H9 (cell line): ENCODE measurements at regions not wholly inside any gene's neighbourhood (a gene's known extent, or its start where the extent isn't known, plus 50 kb on each side); places are given as distances from the start of the nearest gene placed in this dataset.

Source experiments
- DNase-seq: peaks from one replicate; pipeline ENCODE4 v3.0.0-alpha.2; 2017
- H2AFZ ChIP-seq: one replicate; pipeline ENCODE4 v1.6.1; 2013; ENCODE audit warnings: mild to moderate bottlenecking, low read length, control low read depth, moderate library complexity
- H2AK5ac ChIP-seq: 2 replicates; pipeline ENCODE4 v1.6.1; 2013; ENCODE audit warnings: low read length, control low read depth, mixed read lengths; ENCODE audit not compliant: insufficient read length
- H2BK120ac ChIP-seq: one replicate; pipeline ENCODE4 v1.6.1; 2013; ENCODE audit warnings: low read depth, mild to moderate bottlenecking, low read length, control low read depth, inconsistent platforms; ENCODE audit not compliant: poor library complexity, severe bottlenecking
- H2BK12ac ChIP-seq: 2 replicates; pipeline ENCODE4 v1.6.1; 2013; ENCODE audit warnings: low read length, control low read depth, mixed read lengths, low read depth; ENCODE audit not compliant: insufficient read length
- H2BK15ac ChIP-seq: 2 replicates; pipeline ENCODE4 v1.6.1; 2013; ENCODE audit warnings: low read depth, low read length, control low read depth
- H2BK20ac ChIP-seq: one replicate; pipeline ENCODE4 v1.6.1; 2013; ENCODE audit warnings: low read depth, mild to moderate bottlenecking, low read length, control low read depth, inconsistent platforms; ENCODE audit not compliant: poor library complexity, severe bottlenecking
- H2BK5ac ChIP-seq: 2 replicates; pipeline ENCODE4 v1.6.1; 2013; ENCODE audit warnings: low read length, control low read depth, mixed read lengths; ENCODE audit not compliant: insufficient read length
- H3K14ac ChIP-seq: 2 replicates; pipeline ENCODE4 v1.6.1; 2013; ENCODE audit warnings: low read length, control low read depth; ENCODE audit not compliant: insufficient read depth
- H3K18ac ChIP-seq: 2 replicates; pipeline ENCODE4 v1.6.1; 2013; ENCODE audit warnings: low read depth, mild to moderate bottlenecking, mixed read lengths, low read length, control low read depth; ENCODE audit not compliant: insufficient read length
- H3K23ac ChIP-seq: 2 replicates; pipeline ENCODE4 v1.6.1; 2013; ENCODE audit warnings: low read length, control low read depth, mixed read lengths, low read depth; ENCODE audit not compliant: insufficient read length
- H3K23me2 ChIP-seq: 2 replicates; pipeline ENCODE4 v1.6.1; 2013; ENCODE audit warnings: low read depth, mild to moderate bottlenecking, mixed read lengths, low read length, control low read depth; ENCODE audit not compliant: insufficient read length, poor library complexity, severe bottlenecking
- H3K27ac ChIP-seq: 2 replicates; pipeline ENCODE4 v1.5.1; 2013; ENCODE audit warnings: low read length, control low read depth, mixed read lengths, low read depth; ENCODE audit not compliant: insufficient read length
- H3K27me3 ChIP-seq: 2 replicates; pipeline ENCODE4 v1.6.1; 2013; ENCODE audit warnings: low read length, control low read depth, inconsistent platforms; ENCODE audit not compliant: insufficient read depth
- H3K4ac ChIP-seq: 2 replicates; pipeline ENCODE4 v1.6.1; 2013; ENCODE audit warnings: low read depth, mild to moderate bottlenecking, control low read depth, inconsistent platforms, low read length, moderate library complexity
- H3K4me1 ChIP-seq: 2 replicates; pipeline ENCODE4 v1.6.1; 2013; ENCODE audit warnings: low read length, control low read depth, inconsistent platforms; ENCODE audit not compliant: insufficient read depth
- H3K4me2 ChIP-seq: 2 replicates; pipeline ENCODE4 v1.6.1; 2013; ENCODE audit warnings: low read length, control low read depth, mixed read lengths; ENCODE audit not compliant: insufficient read length, insufficient read depth
- H3K56ac ChIP-seq: 2 replicates; pipeline ENCODE4 v1.6.1; 2013; ENCODE audit warnings: low read depth, mild to moderate bottlenecking, mixed read lengths, low read length, control low read depth; ENCODE audit not compliant: insufficient read length
- H3K79me1 ChIP-seq: 2 replicates; pipeline ENCODE4 v1.6.1; 2013; ENCODE audit warnings: low read depth, mild to moderate bottlenecking, moderate library complexity, low read length, control low read depth, inconsistent platforms; ENCODE audit not compliant: insufficient read depth, poor library complexity, severe bottlenecking
- H3K79me2 ChIP-seq: 2 replicates; pipeline ENCODE4 v1.6.1; 2013; ENCODE audit warnings: low read length, control low read depth, inconsistent platforms; ENCODE audit not compliant: insufficient read depth
- H3K9ac ChIP-seq: 2 replicates; pipeline ENCODE4 v1.6.1; 2013; ENCODE audit warnings: low read length, control low read depth, mixed read lengths; ENCODE audit not compliant: insufficient read length; ENCODE audit errors: extremely low read depth
- H3K9me3 ChIP-seq: one replicate; pipeline ENCODE4 v1.6.1; 2013; ENCODE audit warnings: low read depth, low read length, inconsistent platforms; ENCODE audit not compliant: control insufficient read depth
- H3T11ph ChIP-seq: one replicate; pipeline ENCODE4 v1.6.1; 2013; ENCODE audit warnings: mild to moderate bottlenecking, low read length, control low read depth, inconsistent platforms
- H4K20me1 ChIP-seq: one replicate; pipeline ENCODE4 v1.6.1; 2013; ENCODE audit not compliant: control insufficient read depth, insufficient read length, insufficient read depth
- H4K5ac ChIP-seq: 2 replicates; pipeline ENCODE4 v1.6.1; 2013; ENCODE audit warnings: low read depth, mild to moderate bottlenecking, mixed read lengths, low read length, control low read depth; ENCODE audit not compliant: insufficient read length
- H4K8ac ChIP-seq: replicated peaks from 2 replicates; pipeline ENCODE4 v1.6.1; 2013; ENCODE audit warnings: low read length, control low read depth, mixed read lengths, low read depth; ENCODE audit not compliant: insufficient read length
- H4K91ac ChIP-seq: 2 replicates; pipeline ENCODE4 v1.6.1; 2013; ENCODE audit warnings: low read depth, mild to moderate bottlenecking, moderate library complexity, mixed read lengths, low read length, control low read depth; ENCODE audit not compliant: insufficient read length
- H3K27ac Mint-ChIP-seq, 3 experiments: 2 replicates in 2 of 3; 3 replicates in 1 of 3; pipeline ENCODE4 v1.8.0; 2020 to 2021; ENCODE audit warnings: mixed read lengths in 3 of 3, mild to moderate bottlenecking in 1 of 3, moderate library complexity in 1 of 3
- H3K27me3 Mint-ChIP-seq: 2 replicates; pipeline ENCODE4 v1.8.0; 2021; ENCODE audit warnings: low read depth, mild to moderate bottlenecking, moderate library complexity, mixed read lengths
- H3K36me3 Mint-ChIP-seq, 3 experiments: 2 replicates in 2 of 3; 3 replicates in 1 of 3; pipeline ENCODE4 v1.8.0; 2020 to 2021; ENCODE audit warnings: low read depth in 3 of 3, mixed read lengths in 3 of 3; ENCODE audit not compliant: insufficient read depth in 1 of 3
- H3K4me1 Mint-ChIP-seq, 2 experiments: 2 replicates each; pipeline ENCODE4 v1.8.0; 2020; ENCODE audit warnings: mixed read lengths in 2 of 2
- H3K4me3 Mint-ChIP-seq, 2 experiments: 2 replicates in 1 of 2; 3 replicates in 1 of 2; pipeline ENCODE4 v1.8.0; 2020 to 2021; ENCODE audit warnings: mild to moderate bottlenecking in 2 of 2, mixed read lengths in 2 of 2, moderate library complexity in 1 of 2
- H3K9me3 Mint-ChIP-seq, 2 experiments: 2 replicates in 1 of 2; 3 replicates in 1 of 2; pipeline ENCODE4 v1.8.0; 2020; ENCODE audit warnings: mild to moderate bottlenecking in 2 of 2, mixed read lengths in 2 of 2, moderate library complexity in 1 of 2
- WGBS: extraction: QIAGEN DNeasy Blood & Tissue Kit; methylation state at CpG from one replicate; pipeline ENCODE4 v1.1.7; 2013; ENCODE audit warnings: missing lambda C conversion rate, low lambda C conversion rate, mixed read lengths; ENCODE audit not compliant: insufficient read length; ENCODE audit errors: extremely low coverage; 5-methylcytosine and 5-hydroxymethylcytosine counted together
- TF ChIP-seq, protein P1 (sequence below): fragments of 200-600 bp; sonication (generic); conservative IDR thresholded peaks from 3 replicates; pipeline ENCODE4 v1.8.0; 2021; ENCODE audit warnings: antibody characterized with exemption, mild to moderate bottlenecking

DNA sequence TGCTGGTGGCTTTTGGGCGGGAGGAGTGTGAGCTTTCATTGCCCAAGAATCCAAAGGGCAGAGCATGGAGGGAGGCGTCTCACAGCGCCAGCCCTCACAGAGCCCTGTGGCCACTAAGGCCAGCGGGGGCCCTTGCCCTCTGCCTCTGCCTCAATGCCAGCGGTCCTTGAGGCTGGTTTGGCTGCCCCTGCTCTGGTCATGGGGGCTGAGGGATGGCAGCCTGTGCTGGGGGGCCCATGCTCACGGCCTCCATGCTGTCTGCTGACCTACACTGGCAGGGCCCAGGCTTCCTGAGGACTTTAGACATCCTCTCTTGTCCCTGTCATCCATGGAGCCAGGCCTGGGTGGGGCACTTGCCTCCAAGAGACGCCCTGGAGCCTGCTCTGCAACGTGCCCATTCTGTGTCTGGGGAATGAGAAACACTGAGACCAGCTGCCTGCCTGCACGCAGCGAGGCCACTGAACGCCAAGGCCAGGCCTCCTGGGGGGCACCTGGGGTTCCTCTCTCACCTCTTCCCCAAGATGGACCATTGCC is 143.4 kb downstream of the KIF26A start:
- no peaks in the 10 kb centered on the region for H3K27me3 ChIP-seq
- Mint-ChIP-seq H3K4me3 (no peak overlapping the region), H3K4me1 (peaks cover 8 to 10% of the 10 kb centered on the region in 2 experiments), H3K9me3 (peaks cover 4% of the 10 kb centered on the region in 2 experiments; a peak in 4 of 5 replicates), H3K36me3 (no peaks in the 10 kb centered on the region), H3K27me3 (peaks cover 14% of the 10 kb centered on the region), H3K27ac (no peak overlapping the region)
- no peak overlapping the region for H4K8ac ChIP-seq
- H3K23me2 ChIP-seq, result no peaks in the 10 kb centered on the region
- H3K23ac ChIP-seq, result no peak overlapping the region
- no peaks in the 10 kb centered on the region for H3K79me1 ChIP-seq
- H3K4ac ChIP-seq, result no peak overlapping the region
- no peak overlapping the region for H2BK20ac ChIP-seq
- no peaks in the 10 kb centered on the region for H4K20me1 ChIP-seq
- DNase-seq, result peak; percentile 18
- H3K4me1 ChIP-seq, result no peaks in the 10 kb centered on the region
- no peaks in the 10 kb centered on the region for H3K9me3 ChIP-seq
- H3K14ac ChIP-seq, result no peak overlapping the region
- no peak overlapping the region for H2AK5ac ChIP-seq
- no CpG with 5 or more reads among the region's 11 CpGs for WGBS
- no peak overlapping the region for H4K91ac ChIP-seq
- H3K27ac ChIP-seq, result no peak overlapping the region
- H3K4me2 ChIP-seq, result no peak overlapping the region
- no peak overlapping the region for H3T11ph ChIP-seq
- H2BK5ac ChIP-seq, result no peak overlapping the region
- H2BK120ac ChIP-seq, result no peak overlapping the region
- H3K9ac ChIP-seq, result no peak overlapping the region
- no peak overlapping the region for H3K18ac ChIP-seq
- no peak overlapping the region for H2BK15ac ChIP-seq
- no peaks in the 10 kb centered on the region for H3K79me2 ChIP-seq
- TF ChIP-seq, protein P1, sequence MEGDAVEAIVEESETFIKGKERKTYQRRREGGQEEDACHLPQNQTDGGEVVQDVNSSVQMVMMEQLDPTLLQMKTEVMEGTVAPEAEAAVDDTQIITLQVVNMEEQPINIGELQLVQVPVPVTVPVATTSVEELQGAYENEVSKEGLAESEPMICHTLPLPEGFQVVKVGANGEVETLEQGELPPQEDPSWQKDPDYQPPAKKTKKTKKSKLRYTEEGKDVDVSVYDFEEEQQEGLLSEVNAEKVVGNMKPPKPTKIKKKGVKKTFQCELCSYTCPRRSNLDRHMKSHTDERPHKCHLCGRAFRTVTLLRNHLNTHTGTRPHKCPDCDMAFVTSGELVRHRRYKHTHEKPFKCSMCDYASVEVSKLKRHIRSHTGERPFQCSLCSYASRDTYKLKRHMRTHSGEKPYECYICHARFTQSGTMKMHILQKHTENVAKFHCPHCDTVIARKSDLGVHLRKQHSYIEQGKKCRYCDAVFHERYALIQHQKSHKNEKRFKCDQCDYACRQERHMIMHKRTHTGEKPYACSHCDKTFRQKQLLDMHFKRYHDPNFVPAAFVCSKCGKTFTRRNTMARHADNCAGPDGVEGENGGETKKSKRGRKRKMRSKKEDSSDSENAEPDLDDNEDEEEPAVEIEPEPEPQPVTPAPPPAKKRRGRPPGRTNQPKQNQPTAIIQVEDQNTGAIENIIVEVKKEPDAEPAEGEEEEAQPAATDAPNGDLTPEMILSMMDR, result no peak
- no peak overlapping the region for H3K56ac ChIP-seq
- H4K5ac ChIP-seq, result no peak overlapping the region
- H2BK12ac ChIP-seq, result no peak overlapping the region
- no peak overlapping the region for H2AFZ ChIP-seq
